GM12875 (cell line): ENCODE measurements at regions not wholly inside any gene's neighbourhood (a gene's known extent, or its start where the extent isn't known, plus 50 kb on each side); places are given as distances from the start of the nearest gene placed in this dataset.

Source experiments
- H3K4me3 ChIP-seq: one replicate; pipeline ENCODE4 v1.5.1; 2011; ENCODE audit warnings: low read depth, low read length, control low read depth
- CTCF ChIP-seq: IDR thresholded peaks from 2 replicates; pipeline ENCODE4 v1.5.1; 2011; ENCODE audit warnings: low read depth, mild to moderate bottlenecking, control low read depth, inconsistent platforms, low read length, moderate library complexity, borderline replicate concordance; ENCODE audit not compliant: insufficient read depth

GRCh38 chr7:126378642-126379041 is 874.1 kb downstream of the GRM8 start:
- no peak overlapping the region for H3K4me3 ChIP-seq
- no peak for TF ChIP-seq CTCF

- H3K4me3 ChIP-seq = no peak overlapping the region
- TF ChIP-seq CTCF = no peak
These were observed 882.6 kb downstream of the GRM8 start for GRCh38 chr7:126370038-126370668.

- no peak overlapping the region for H3K4me3 ChIP-seq
- TF ChIP-seq CTCF = no peak
These were observed 890.0 kb downstream of the GRM8 start for GRCh38 chr7:126362746-126363145.

- TF ChIP-seq CTCF = no peak
- H3K4me3 ChIP-seq = no peak overlapping the region
These were observed 891.6 kb downstream of the GRM8 start for GRCh38 chr7:126361183-126361582.

- TF ChIP-seq CTCF = no peak
- H3K4me3 ChIP-seq = no peak overlapping the region
These were observed 912.9 kb downstream of the GRM8 start for GRCh38 chr7:126339813-126340212.

GRCh38 chr7:126305671-126306070 is 947.1 kb downstream of the GRM8 start:
- no peak overlapping the region for H3K4me3 ChIP-seq
- TF ChIP-seq CTCF = no peak

- no peak for TF ChIP-seq CTCF
- no peak overlapping the region for H3K4me3 ChIP-seq
These were observed 948.8 kb downstream of the GRM8 start for GRCh38 chr7:126303926-126304325.
